ENCODE measurements at regions not wholly inside any gene's neighbourhood (a gene's known extent, or its start where the extent isn't known, plus 50 kb on each side); places are given as distances from the start of the nearest gene placed in this dataset.
"Not testable (repeated sequence)": the region's sequence is repeated elsewhere in the genome, so short reads cannot be mapped to it uniquely, and the experiment has no call there.

- Histone ChIP-seq H3K27me3 (ENCODE audit: insufficient read depth, poor library complexity, severe bottlenecking) (no peaks in the 10 kb centered on the region), H3K4me3 (replicated peaks; ENCODE audit: insufficient read depth, low read length) (no peak overlapping the region), H3K27ac (replicated peaks) (no peak overlapping the region)
- TF ChIP-seq CTCF (IDR thresholded peaks at IDR 0.05; ENCODE audit: insufficient read depth, low read length) (no peak), SPI1 (IDR thresholded peaks at IDR 0.05; ENCODE audit: borderline replicate concordance, low read depth) (peak; percentile 20; the same call in 1 of the 2 replicates)
- DNase-seq (ENCODE audit: low read depth in 1 of 2, low spot score in 1 of 2) = no peak
These were observed 82.4 kb upstream of the VPREB1 start for GRCh38 chr22:22161924-22162851.

- H3K4me3 ChIP-seq (replicated peaks; ENCODE audit: insufficient read depth, low read length); H3K27ac ChIP-seq (replicated peaks); DNase-seq (ENCODE audit: low read depth in 1 of 2, low spot score in 1 of 2); H3K27me3 ChIP-seq (ENCODE audit: insufficient read depth, poor library complexity, severe bottlenecking): not testable (repeated sequence)
These were observed 83.8 kb upstream of the VPREB1 start for GRCh38 chr22:22160768-22161167.

GRCh38 chr22:22159384-22159783, 85.2 kb upstream of the VPREB1 start:
- DNase-seq (ENCODE audit: low read depth in 1 of 2, low spot score in 1 of 2) = no peak
- no peak overlapping the region; the same call in 1 of the 2 replicates for H3K27ac ChIP-seq (replicated peaks)
- no peak overlapping the region for H3K4me3 ChIP-seq (replicated peaks; ENCODE audit: insufficient read depth, low read length)
- TF ChIP-seq SPI1 (IDR thresholded peaks at IDR 0.05; ENCODE audit: borderline replicate concordance, low read depth) = peak; percentile 81; the same call in 1 of the 2 replicates
- no peak for TF ChIP-seq POLR2AphosphoS5 (IDR thresholded peaks at IDR 0.05; ENCODE audit: low read depth)
- H3K27me3 ChIP-seq (ENCODE audit: insufficient read depth, poor library complexity, severe bottlenecking) = no peaks in the 10 kb centered on the region

GRCh38 chr22:22158965-22159364, 85.6 kb upstream of the VPREB1 start:
- Histone ChIP-seq H3K27me3 (ENCODE audit: insufficient read depth, poor library complexity, severe bottlenecking) (no peaks in the 10 kb centered on the region), H3K27ac (replicated peaks) (no peak overlapping the region), H3K4me3 (replicated peaks; ENCODE audit: insufficient read depth, low read length) (no peak overlapping the region)
- no peak for DNase-seq (ENCODE audit: low read depth in 1 of 2, low spot score in 1 of 2)
- no peak for TF ChIP-seq REST (IDR thresholded peaks at IDR 0.05; ENCODE audit: insufficient replicate concordance, low read depth)
- no peak for TF ChIP-seq CTCF (IDR thresholded peaks at IDR 0.05; ENCODE audit: insufficient read depth, low read length)
- no peak for TF ChIP-seq SPI1 (IDR thresholded peaks at IDR 0.05; ENCODE audit: borderline replicate concordance, low read depth)
- TF ChIP-seq POLR2AphosphoS5 (IDR thresholded peaks at IDR 0.05; ENCODE audit: low read depth) = no peak
- no peak for TF ChIP-seq GABPA (IDR thresholded peaks at IDR 0.05; ENCODE audit: low read depth)

- no peak overlapping the region for H3K27ac ChIP-seq (replicated peaks)
- no peak overlapping the region for H3K4me3 ChIP-seq (replicated peaks; ENCODE audit: insufficient read depth, low read length)
- no peaks in the 10 kb centered on the region for H3K27me3 ChIP-seq (ENCODE audit: insufficient read depth, poor library complexity, severe bottlenecking)
- no peak for TF ChIP-seq CTCF (IDR thresholded peaks at IDR 0.05; ENCODE audit: insufficient read depth, low read length)
- no peak for TF ChIP-seq SPI1 (IDR thresholded peaks at IDR 0.05; ENCODE audit: borderline replicate concordance, low read depth)
- TF ChIP-seq GABPA (IDR thresholded peaks at IDR 0.05; ENCODE audit: low read depth) = no peak
- no peak for TF ChIP-seq POLR2AphosphoS5 (IDR thresholded peaks at IDR 0.05; ENCODE audit: low read depth)
- no peak for TF ChIP-seq REST (IDR thresholded peaks at IDR 0.05; ENCODE audit: insufficient replicate concordance, low read depth)
- no peak for DNase-seq (ENCODE audit: low read depth in 1 of 2, low spot score in 1 of 2)
These were observed 86.3 kb upstream of the VPREB1 start for GRCh38 chr22:22158207-22158816.
